Liver (tissue), 8 donors: ENCODE measurements at regions not wholly inside any gene's neighbourhood (a gene's known extent, or its start where the extent isn't known, plus 50 kb on each side); places are given as distances from the start of the nearest gene placed in this dataset.

ENCODE experiments used
- DNase-seq: peaks from one replicate; pipeline ENCODE4 v3.0.0-alpha.2; 2017; ENCODE audit warnings: low spot score
- H3K27ac ChIP-seq, 2 donors: one replicate each; pipeline ENCODE4 v1.7.0; 2013; ENCODE audit warnings: inconsistent platforms in 2 of 2, low read length in 2 of 2, control low read depth in 1 of 2, low read depth in 1 of 2, mild to moderate bottlenecking in 1 of 2
- H3K27me3 ChIP-seq, 4 donors: one replicate each; pipeline versions ENCODE4 v1.6.1 to v1.7.0; 2013; ENCODE audit warnings: low read length in 3 of 4, inconsistent platforms in 1 of 4, mild to moderate bottlenecking in 1 of 4, moderate library complexity in 1 of 4; ENCODE audit not compliant: control insufficient read depth in 4 of 4, insufficient read depth in 4 of 4
- H3K36me3 ChIP-seq, 4 donors: one replicate each; pipeline versions ENCODE4 v1.6.1 to v1.7.0; 2013; ENCODE audit warnings: low read length in 3 of 4, mild to moderate bottlenecking in 3 of 4, low read depth in 1 of 4, moderate library complexity in 1 of 4; ENCODE audit not compliant: control insufficient read depth in 4 of 4, insufficient read depth in 3 of 4
- H3K4me1 ChIP-seq, 4 donors: one replicate each; pipeline versions ENCODE4 v1.6.1 to v1.7.0; 2013; ENCODE audit warnings: low read length in 3 of 4, mild to moderate bottlenecking in 3 of 4, moderate library complexity in 1 of 4; ENCODE audit not compliant: control insufficient read depth in 4 of 4, insufficient read depth in 4 of 4
- H3K4me3 ChIP-seq, 3 donors: one replicate each; pipeline versions ENCODE4 v1.6.1 to v1.7.0; 2013; ENCODE audit warnings: low read length in 3 of 3, control low read depth in 1 of 3, low read depth in 1 of 3, mild to moderate bottlenecking in 1 of 3
- H3K9ac ChIP-seq, 2 donors: one replicate each; pipeline ENCODE4 v1.7.0; 2013; ENCODE audit warnings: low read length in 2 of 2, mild to moderate bottlenecking in 2 of 2, moderate library complexity in 2 of 2, control low read depth in 1 of 2, low read depth in 1 of 2
- H3K9me3 ChIP-seq, 4 donors: one replicate each; pipeline versions ENCODE4 v1.6.1 to v1.7.0; 2013; ENCODE audit warnings: low read length in 3 of 4; ENCODE audit not compliant: control insufficient read depth in 4 of 4
- CTCF ChIP-seq: fragments of 150-350 bp; IDR thresholded peaks from 2 replicates; pipeline ENCODE4 v1.5.1; 2017; ENCODE audit warnings: improper control_type of control experiment, low read depth, low read length; ENCODE audit not compliant: missing input control
- EGR1 ChIP-seq, 2 donors: IDR thresholded peaks; 2 replicates each; pipeline ENCODE4 v1.6.1; 2016 to 2018; ENCODE audit warnings: antibody characterized with exemption in 2 of 2, low read depth in 2 of 2
- FOXA1 ChIP-seq: IDR thresholded peaks from 2 replicates; pipeline ENCODE4 v1.6.1; 2016; ENCODE audit warnings: antibody characterized with exemption
- GABPA ChIP-seq, 2 donors: IDR thresholded peaks in 1 of 2; conservative IDR thresholded peaks in 1 of 2; 2 replicates each; pipeline ENCODE4 v1.6.1; 2016; ENCODE audit warnings: antibody characterized with exemption in 2 of 2, mild to moderate bottlenecking in 1 of 2, moderate library complexity in 1 of 2
- HNF4A ChIP-seq, 2 donors: conservative IDR thresholded peaks; 2 replicates each; pipeline ENCODE4 v1.6.1; 2016; ENCODE audit warnings: antibody characterized with exemption in 2 of 2, mild to moderate bottlenecking in 2 of 2
- HNF4G ChIP-seq: IDR thresholded peaks from 2 replicates; pipeline ENCODE4 v1.6.1; 2016; ENCODE audit warnings: antibody characterized with exemption
- JUND ChIP-seq, 2 donors: IDR thresholded peaks; 2 replicates each; pipeline ENCODE4 v1.6.1; 2016; ENCODE audit warnings: antibody characterized with exemption in 2 of 2
- NR2F2 ChIP-seq: IDR thresholded peaks from 2 replicates; pipeline ENCODE4 v1.6.1; 2016; ENCODE audit warnings: antibody characterized with exemption
- RAD21 ChIP-seq, 2 donors: IDR thresholded peaks; 2 replicates each; pipeline ENCODE4 v1.6.1; 2016; ENCODE audit warnings: antibody characterized with exemption in 2 of 2, mild to moderate bottlenecking in 2 of 2
- RXRA ChIP-seq, 2 donors: IDR thresholded peaks; 2 replicates each; pipeline ENCODE4 v1.6.1; 2017 to 2018; ENCODE audit warnings: antibody characterized with exemption in 2 of 2, mild to moderate bottlenecking in 1 of 2
- SP1 ChIP-seq: IDR thresholded peaks from 2 replicates; pipeline ENCODE4 v1.6.1; 2018; ENCODE audit warnings: antibody characterized with exemption, mild to moderate bottlenecking
- TAF1 ChIP-seq: conservative IDR thresholded peaks from 2 replicates; pipeline ENCODE4 v1.6.1; 2016; ENCODE audit warnings: antibody characterized with exemption, mild to moderate bottlenecking
- YY1 ChIP-seq: IDR thresholded peaks from 2 replicates; pipeline ENCODE4 v1.6.1; 2016; ENCODE audit warnings: antibody characterized with exemption, mild to moderate bottlenecking
- WGBS: extraction: QIAGEN DNeasy Blood & Tissue Kit; methylation state at CpG from one replicate; pipeline ENCODE4 v1.1.7; 2013; 5-methylcytosine and 5-hydroxymethylcytosine counted together
- TF ChIP-seq, protein P1 (sequence below): IDR thresholded peaks from 2 replicates; pipeline ENCODE4 v1.6.1; 2016; ENCODE audit warnings: antibody characterized with exemption
- donor health status: healthy.
- donor health status: healthy.
- donor health status: healthy.
- donor health status: healthy.
- donor health status: healthy.

GRCh38 chr15:95146481-95146880, 915.1 kb downstream of the MCTP2 start:
- H3K9ac ChIP-seq = no peak overlapping the region
- DNase-seq = no peak
- H3K4me3 ChIP-seq = no peak overlapping the region
- TF ChIP-seq SP1 (no peak), JUND (IDR thresholded peaks at IDR 0.05) (no peak), CTCF (no peak), HNF4A (conservative IDR thresholded peaks at IDR 0.05) (no peak), HNF4G (no peak), RAD21 (IDR thresholded peaks at IDR 0.05) (no peak), NR2F2 (no peak), GABPA (IDR thresholded peaks at IDR 0.05 in 1 of 2, conservative IDR thresholded peaks at IDR 0.05 in 1 of 2) (no peak), TAF1 (no peak), YY1 (no peak), FOXA1 (no peak), EGR1 (IDR thresholded peaks at IDR 0.05; ENCODE audit: low read depth in 2 of 2) (no peak)
- no peaks in the 10 kb centered on the region for H3K4me1 ChIP-seq
- H3K27ac ChIP-seq = no peak overlapping the region
- H3K9me3 ChIP-seq = no peaks in the 10 kb centered on the region
- 89% methylated on average over 5 of the region's 5 CpGs for WGBS
- no peaks in the 10 kb centered on the region for H3K36me3 ChIP-seq
- no peaks in the 10 kb centered on the region for H3K27me3 ChIP-seq

DNA sequence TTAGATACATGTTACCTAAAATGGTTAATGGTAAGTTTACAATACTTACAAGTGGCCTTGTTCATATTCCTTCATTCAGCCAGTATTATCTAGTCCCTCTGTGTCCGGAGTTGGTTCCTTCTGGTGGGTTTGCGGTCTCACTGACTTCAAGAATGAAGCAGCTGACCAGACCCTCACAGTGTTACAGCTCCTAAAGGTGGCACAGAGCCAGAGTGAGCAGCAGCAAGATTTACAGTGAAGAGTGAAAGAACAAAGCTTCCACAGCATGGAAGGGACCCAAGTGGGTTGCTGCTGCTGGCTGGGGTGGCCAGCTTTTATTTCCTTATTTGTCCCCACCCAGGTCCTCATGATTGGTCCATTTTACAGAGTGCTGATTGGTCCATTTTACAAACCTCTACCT, 916.8 kb downstream of the MCTP2 start:
- no peak for DNase-seq
- Histone ChIP-seq H3K4me3 (no peak overlapping the region), H3K36me3 (no peaks in the 10 kb centered on the region), H3K27me3 (no peaks in the 10 kb centered on the region), H3K4me1 (no peaks in the 10 kb centered on the region), H3K9me3 (no peaks in the 10 kb centered on the region), H3K9ac (no peak overlapping the region), H3K27ac (no peak overlapping the region)
- 86% methylated on average over 2 of the region's 2 CpGs for WGBS
- TF ChIP-seq RAD21 (IDR thresholded peaks at IDR 0.05) = no peak
- TF ChIP-seq EGR1 (IDR thresholded peaks at IDR 0.05; ENCODE audit: low read depth in 2 of 2) = no peak
- no peak for TF ChIP-seq HNF4G
- TF ChIP-seq HNF4A (conservative IDR thresholded peaks at IDR 0.05) = no peak
- no peak for TF ChIP-seq JUND (IDR thresholded peaks at IDR 0.05)
- TF ChIP-seq SP1 = no peak
- TF ChIP-seq RXRA (IDR thresholded peaks at IDR 0.05) = no peak
- TF ChIP-seq GABPA (IDR thresholded peaks at IDR 0.05 in 1 of 2, conservative IDR thresholded peaks at IDR 0.05 in 1 of 2) = no peak
- TF ChIP-seq, protein P1, sequence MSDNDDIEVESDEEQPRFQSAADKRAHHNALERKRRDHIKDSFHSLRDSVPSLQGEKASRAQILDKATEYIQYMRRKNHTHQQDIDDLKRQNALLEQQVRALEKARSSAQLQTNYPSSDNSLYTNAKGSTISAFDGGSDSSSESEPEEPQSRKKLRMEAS = no peak

- H3K36me3 ChIP-seq = no peaks in the 10 kb centered on the region
- DNase-seq = no peak
- TF ChIP-seq RXRA (IDR thresholded peaks at IDR 0.05) (no peak), YY1 (no peak), CTCF (no peak), RAD21 (IDR thresholded peaks at IDR 0.05) (no peak), EGR1 (IDR thresholded peaks at IDR 0.05; ENCODE audit: low read depth in 2 of 2) (no peak)
- no peaks in the 10 kb centered on the region for H3K9me3 ChIP-seq
- H3K4me3 ChIP-seq = no peak overlapping the region
- whole genome bisulfite sequencing = 38% methylated on average over 3 of the region's 3 CpGs
- no peaks in the 10 kb centered on the region for H3K4me1 ChIP-seq
- no peak overlapping the region for H3K9ac ChIP-seq
- H3K27me3 ChIP-seq = no peaks in the 10 kb centered on the region
- no peak overlapping the region for H3K27ac ChIP-seq
Measured at GRCh38 chr15:95149036-95149435, 917.7 kb downstream of the MCTP2 start.
